Right lobe of liver (tissue), 6 donors: ENCODE measurements at regions not wholly inside any gene's neighbourhood (a gene's known extent, or its start where the extent isn't known, plus 50 kb on each side); places are given as distances from the start of the nearest gene placed in this dataset.

ENCODE experiments used
- ATAC-seq, 4 donors: fragments of 200-7000 bp; cut with Tn5 transposase; one replicate each; pipeline ENCODE4 v1.9.1; 2020; ENCODE audit warnings: mild to moderate bottlenecking in 4 of 4, moderate library complexity in 4 of 4
- DNase-seq, 3 donors: peaks; one replicate each; pipeline ENCODE4 v3.0.0-alpha.2; 2020
- H3K27ac ChIP-seq, 3 donors: fragments of 200-600 bp; one replicate each; pipeline ENCODE4 v1.8.0; 2022
- H3K27me3 ChIP-seq, 2 donors: fragments of 200-600 bp; one replicate each; pipeline ENCODE4 v1.8.0; 2022
- H3K36me3 ChIP-seq, 4 donors: fragments of 200-600 bp; sonication (generic) in 1 of 4; one replicate each; pipeline versions ENCODE4 v1.5.1 to v1.8.0; 2017 to 2022; ENCODE audit warnings: control low read depth in 1 of 4
- H3K4me1 ChIP-seq, 4 donors: fragments of 200-600 bp; sonication (generic) in 1 of 4; one replicate each; pipeline versions ENCODE4 v1.5.1 to v1.8.0; 2017 to 2022; ENCODE audit warnings: control low read depth in 1 of 4
- H3K4me3 ChIP-seq, 3 donors: fragments of 200-600 bp; one replicate each; pipeline ENCODE4 v1.8.0; 2022
- H3K9me3 ChIP-seq, 4 donors: fragments of 200-600 bp; sonication (generic) in 1 of 4; one replicate each; pipeline versions ENCODE4 v1.5.1 to v1.8.0; 2017 to 2022; ENCODE audit warnings: control low read depth in 1 of 4
- POLR2A ChIP-seq: fragments of 450-650 bp; IDR thresholded peaks from one replicate; pipeline ENCODE4 v1.6.1; 2017; ENCODE audit warnings: antibody characterized with exemption, mild to moderate bottlenecking
- WGBS: methylation state at CpG from one replicate; pipeline ENCODE4 v1.1.6; 2018; ENCODE audit warnings: low coverage, low lambda C conversion rate; ENCODE audit not compliant: insufficient coverage; ENCODE audit errors: missing lambda C conversion rate; 5-methylcytosine and 5-hydroxymethylcytosine counted together
- intact Hi-C, 2 donors: fragments of 100-400 bp; cut with DNase I; formaldehyde crosslinking; loops; one replicate each; pipeline versions ENCODE4 v1.11.2 to v1.14.1; 2022
- TF ChIP-seq, protein P1 (sequence below), 4 donors: fragments of 200-600 bp in 3 of 4; fragments of 450-650 bp in 1 of 4; IDR thresholded peaks; one replicate each; pipeline versions ENCODE4 v1.5.1 to v1.8.0; 2016 to 2022; ENCODE audit warnings: antibody characterized with exemption in 4 of 4, mild to moderate bottlenecking in 2 of 4
- donor health status: DM: no; HTN: yes; CAD: no.
- donor health status: DM: no; HTN: no; CAD: no.
- donor health status: DM: no; HTN: no; CAD: no.
- donor health status: DM: no; HTN: yes; CAD: no.
- donor health status: DM: no; HTN: yes; CAD: no.

- no peaks in the 10 kb centered on the region for H3K27me3 ChIP-seq
- DNase-seq (no peak), ATAC-seq (no peak)
- no peak overlapping the region for H3K4me3 ChIP-seq
- H3K9me3 ChIP-seq: no peaks in the 10 kb centered on the region
- TF ChIP-seq POLR2A: no peak
- TF ChIP-seq, protein P1, sequence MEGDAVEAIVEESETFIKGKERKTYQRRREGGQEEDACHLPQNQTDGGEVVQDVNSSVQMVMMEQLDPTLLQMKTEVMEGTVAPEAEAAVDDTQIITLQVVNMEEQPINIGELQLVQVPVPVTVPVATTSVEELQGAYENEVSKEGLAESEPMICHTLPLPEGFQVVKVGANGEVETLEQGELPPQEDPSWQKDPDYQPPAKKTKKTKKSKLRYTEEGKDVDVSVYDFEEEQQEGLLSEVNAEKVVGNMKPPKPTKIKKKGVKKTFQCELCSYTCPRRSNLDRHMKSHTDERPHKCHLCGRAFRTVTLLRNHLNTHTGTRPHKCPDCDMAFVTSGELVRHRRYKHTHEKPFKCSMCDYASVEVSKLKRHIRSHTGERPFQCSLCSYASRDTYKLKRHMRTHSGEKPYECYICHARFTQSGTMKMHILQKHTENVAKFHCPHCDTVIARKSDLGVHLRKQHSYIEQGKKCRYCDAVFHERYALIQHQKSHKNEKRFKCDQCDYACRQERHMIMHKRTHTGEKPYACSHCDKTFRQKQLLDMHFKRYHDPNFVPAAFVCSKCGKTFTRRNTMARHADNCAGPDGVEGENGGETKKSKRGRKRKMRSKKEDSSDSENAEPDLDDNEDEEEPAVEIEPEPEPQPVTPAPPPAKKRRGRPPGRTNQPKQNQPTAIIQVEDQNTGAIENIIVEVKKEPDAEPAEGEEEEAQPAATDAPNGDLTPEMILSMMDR (IDR thresholded peaks at IDR 0.05): no peak
- H3K36me3 ChIP-seq: no peaks in the 10 kb centered on the region
- intact Hi-C loops: no loop called here
- 41% methylated on average over 4 of the region's 4 CpGs for WGBS
- H3K27ac ChIP-seq: no peak overlapping the region
- no peaks in the 10 kb centered on the region for H3K4me1 ChIP-seq
Observed at GRCh38 chr20:57821935-57822334, 112.1 kb upstream of the PMEPA1 start.

DNA sequence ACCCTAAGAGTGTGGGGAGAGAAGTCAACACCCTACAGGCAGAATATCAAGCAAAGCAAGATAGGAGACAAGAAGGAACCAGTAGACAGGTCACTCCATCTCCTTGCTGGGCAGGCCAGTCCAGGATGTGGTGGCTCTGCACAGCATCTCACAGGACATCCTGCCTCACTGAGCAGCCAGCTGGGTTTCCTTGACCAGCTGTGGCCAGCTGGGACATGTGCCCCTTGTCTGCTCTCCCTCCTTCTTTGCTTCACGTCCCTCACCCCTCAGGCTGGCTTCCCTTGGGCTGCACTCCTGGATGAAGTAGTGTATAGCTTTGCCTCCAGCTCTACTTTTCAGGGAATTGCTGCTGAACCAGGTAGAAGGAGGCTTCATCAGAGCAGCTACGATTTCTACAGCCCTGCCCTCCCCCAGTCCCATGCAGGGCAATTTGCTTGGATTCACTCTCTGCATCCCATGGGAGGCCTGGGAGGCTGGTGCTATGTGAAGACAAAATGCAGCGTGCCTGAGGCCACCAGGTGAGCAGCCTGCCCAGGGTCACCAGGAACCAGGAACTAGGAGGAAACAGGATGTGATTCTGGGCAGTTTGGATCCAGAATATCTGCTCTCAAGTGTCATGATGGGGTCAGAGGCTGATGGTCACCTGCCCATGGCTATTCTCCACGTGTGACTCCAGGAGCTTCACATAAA lies 110.0 kb upstream of the PMEPA1 start:
- Histone ChIP-seq H3K9me3 (no peaks in the 10 kb centered on the region), H3K4me3 (no peak overlapping the region), H3K36me3 (no peaks in the 10 kb centered on the region), H3K4me1 (no peaks in the 10 kb centered on the region), H3K27ac (no peak overlapping the region), H3K27me3 (no peaks in the 10 kb centered on the region)
- TF ChIP-seq, protein P1 (IDR thresholded peaks at IDR 0.05): no peak
- TF ChIP-seq POLR2A: no peak
- peak in 1 of 4 donors; percentile 24 for ATAC-seq
- 23% methylated on average over 3 of the region's 4 CpGs for WGBS
- no peak for DNase-seq
- intact Hi-C loops: no loop called here

DNA sequence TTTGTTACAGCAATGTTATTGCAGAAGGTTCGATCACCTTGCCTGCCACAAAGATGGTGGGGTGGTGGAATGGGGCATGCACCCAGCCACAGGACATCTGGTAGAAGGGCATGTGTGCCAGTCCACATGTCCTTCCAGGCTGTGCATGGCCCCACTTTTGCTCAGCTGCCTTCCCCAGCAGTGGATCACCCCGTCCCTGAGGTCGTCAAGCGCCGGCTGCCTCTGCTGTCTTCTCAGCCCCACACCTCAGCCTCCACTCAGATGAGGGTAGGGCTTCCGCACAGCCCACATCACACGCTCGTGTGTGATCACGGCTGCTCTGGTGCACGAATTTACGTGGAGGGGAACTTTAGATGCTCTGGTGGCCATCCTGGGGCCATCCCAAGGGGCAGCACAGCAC lies 109.5 kb upstream of the PMEPA1 start:
- peak in 1 of 4 donors; percentile 22 for ATAC-seq

GRCh38 chr20:57818418-57819181 lies 108.8 kb upstream of the PMEPA1 start:
- WGBS: 38% methylated on average over 12 of the region's 12 CpGs
- no peaks in the 10 kb centered on the region for H3K9me3 ChIP-seq
- H3K4me3 ChIP-seq: no peak overlapping the region
- H3K27ac ChIP-seq: no peak overlapping the region
- intact Hi-C loops: no loop called here
- H3K36me3 ChIP-seq: no peaks in the 10 kb centered on the region
- no peak for DNase-seq
- H3K27me3 ChIP-seq: no peaks in the 10 kb centered on the region
- TF ChIP-seq POLR2A: no peak
- TF ChIP-seq, protein P1 (IDR thresholded peaks at IDR 0.05): no peak
- no peaks in the 10 kb centered on the region for H3K4me1 ChIP-seq
- no peak for ATAC-seq

More for the DNA sequence above, 109.5 kb upstream of the PMEPA1 start:
- H3K4me1 ChIP-seq: no peaks in the 10 kb centered on the region
- no peaks in the 10 kb centered on the region for H3K27me3 ChIP-seq
- H3K4me3 ChIP-seq: no peak overlapping the region
- WGBS: 51% methylated on average over 2 of the region's 11 CpGs
- no peak for DNase-seq
- intact Hi-C loops: no loop called here
- no peaks in the 10 kb centered on the region for H3K36me3 ChIP-seq
- H3K9me3 ChIP-seq: no peaks in the 10 kb centered on the region
- TF ChIP-seq POLR2A: no peak
- TF ChIP-seq, protein P1 (IDR thresholded peaks at IDR 0.05): no peak
- no peak overlapping the region for H3K27ac ChIP-seq
